GM23338 (cell line): ENCODE measurements at regions not wholly inside any gene's neighbourhood (a gene's known extent, or its start where the extent isn't known, plus 50 kb on each side); places are given as distances from the start of the nearest gene placed in this dataset.

Experiments used
- ATAC-seq: fragments of 200-7000 bp; cut with Tn5 transposase; 3 replicates; pipeline ENCODE4 v1.9.1; 2020
- DNase-seq: peaks from one replicate; pipeline ENCODE4 v3.0.0-alpha.2; 2015; ENCODE audit warnings: low spot score
- H2AFZ ChIP-seq: fragments of 200-600 bp; sonication (generic); 2 replicates; pipeline ENCODE4 v1.8.0; 2016; ENCODE audit warnings: antibody characterized with exemption, mild to moderate bottlenecking, moderate library complexity
- H3F3A ChIP-seq: fragments of 200-600 bp; sonication (generic); replicated peaks from 2 replicates; pipeline ENCODE4 v1.8.0; 2017; ENCODE audit warnings: antibody characterized with exemption, mixed run types, low read depth
- H3K27ac ChIP-seq: fragments of 200-600 bp; sonication (generic); 2 replicates; pipeline ENCODE4 v1.6.1; 2016; ENCODE audit warnings: low read depth
- H3K27me3 ChIP-seq: fragments of 200-600 bp; sonication (generic); 2 replicates; pipeline ENCODE4 v1.8.0; 2016; ENCODE audit warnings: mild to moderate bottlenecking, mixed run types, moderate library complexity; ENCODE audit not compliant: insufficient read depth
- H3K36me3 ChIP-seq: fragments of 200-600 bp; sonication (generic); 2 replicates; pipeline ENCODE4 v1.8.0; 2016; ENCODE audit warnings: mild to moderate bottlenecking; ENCODE audit not compliant: insufficient read depth
- H3K4me1 ChIP-seq: fragments of 200-600 bp; sonication (generic); 2 replicates; pipeline ENCODE4 v1.8.0; 2016; ENCODE audit warnings: mild to moderate bottlenecking, moderate library complexity; ENCODE audit not compliant: insufficient read depth
- H3K4me2 ChIP-seq: fragments of 200-600 bp; sonication (generic); 2 replicates; pipeline ENCODE4 v1.7.1; 2017; ENCODE audit warnings: mixed run types
- H3K4me3 ChIP-seq: fragments of 200-600 bp; sonication (generic); 2 replicates; pipeline ENCODE4 v1.6.1; 2016; ENCODE audit warnings: mixed run types
- H3K79me2 ChIP-seq: fragments of 200-600 bp; sonication (generic); replicated peaks from 2 replicates; pipeline ENCODE4 v1.8.0; 2017; ENCODE audit warnings: mild to moderate bottlenecking; ENCODE audit not compliant: insufficient read depth
- H3K9me2 ChIP-seq: fragments of 200-600 bp; sonication (generic); 2 replicates; pipeline ENCODE4 v1.8.0; 2017; ENCODE audit not compliant: insufficient read depth
- H4K20me1 ChIP-seq: fragments of 200-600 bp; sonication (generic); replicated peaks from 2 replicates; pipeline ENCODE4 v1.8.0; 2017; ENCODE audit warnings: mild to moderate bottlenecking; ENCODE audit not compliant: insufficient read depth
- H3K27ac Mint-ChIP-seq: 2 replicates; pipeline ENCODE4 v1.8.0; 2020; ENCODE audit warnings: inconsistent platforms, mild to moderate bottlenecking, moderate library complexity, mixed read lengths
- H3K27me3 Mint-ChIP-seq: 3 replicates; pipeline ENCODE4 v1.8.0; 2022; ENCODE audit warnings: low read depth, mild to moderate bottlenecking, moderate library complexity, mixed read lengths, inconsistent platforms; ENCODE audit not compliant: insufficient read depth, poor library complexity
- H3K36me3 Mint-ChIP-seq: 3 replicates; pipeline ENCODE4 v1.8.0; 2021; ENCODE audit warnings: low read depth, mild to moderate bottlenecking, inconsistent platforms, moderate library complexity, mixed read lengths
- H3K4me1 Mint-ChIP-seq: 3 replicates; pipeline ENCODE4 v1.8.0; 2020; ENCODE audit warnings: mild to moderate bottlenecking, inconsistent platforms, mixed read lengths
- H3K4me3 Mint-ChIP-seq: 3 replicates; pipeline ENCODE4 v1.8.0; 2021; ENCODE audit warnings: moderate library complexity, mild to moderate bottlenecking, inconsistent platforms, mixed read lengths
- H3K9me3 Mint-ChIP-seq: 3 replicates; pipeline ENCODE4 v1.8.0; 2020; ENCODE audit warnings: moderate library complexity, mild to moderate bottlenecking, inconsistent platforms, mixed read lengths
- CREB1 ChIP-seq: fragments of 250-450 bp; sonication (Bioruptor Pico); IDR thresholded peaks from 2 replicates; pipeline ENCODE4 v1.5.0; 2020; ENCODE audit warnings: low read depth, mild to moderate bottlenecking, moderate library complexity
- EZH2 ChIP-seq: fragments of 200-600 bp; sonication (generic); IDR thresholded peaks from one replicate; pipeline ENCODE4 v1.8.0; 2017; ENCODE audit warnings: antibody characterized with exemption, mild to moderate bottlenecking, low read depth; ENCODE audit not compliant: unreplicated experiment
- EZH2phosphoT487 ChIP-seq: fragments of 200-600 bp; sonication (generic); IDR thresholded peaks from one replicate; pipeline ENCODE4 v1.8.1; 2018; ENCODE audit warnings: antibody characterized with exemption; ENCODE audit not compliant: unreplicated experiment
- JUNB ChIP-seq: IDR thresholded peaks from one replicate; pipeline ENCODE4 v1.6.1; 2016; ENCODE audit warnings: antibody characterized with exemption; ENCODE audit not compliant: unreplicated experiment
- NANOG ChIP-seq: IDR thresholded peaks from 2 replicates; pipeline ENCODE4 v1.6.1; 2016; ENCODE audit warnings: antibody characterized with exemption, borderline replicate concordance
- POLR2AphosphoS5 ChIP-seq: IDR thresholded peaks from 2 replicates; pipeline ENCODE4 v1.6.1; 2016; ENCODE audit warnings: antibody characterized with exemption, low read depth
- STAT1 ChIP-seq: IDR thresholded peaks from one replicate; pipeline ENCODE4 v1.6.1; 2016; ENCODE audit warnings: antibody characterized with exemption; ENCODE audit not compliant: unreplicated experiment
- ZNF114 ChIP-seq: fragments of 250-450 bp; sonication (Bioruptor Pico); IDR thresholded peaks from 2 replicates; pipeline ENCODE4 v1.5.0; 2020; ENCODE audit warnings: mild to moderate bottlenecking, moderate library complexity
- ZNF331 ChIP-seq: fragments of 250-450 bp; sonication (Bioruptor Pico); IDR thresholded peaks from 2 replicates; pipeline ENCODE4 v1.5.0; 2020; ENCODE audit warnings: low read depth, mild to moderate bottlenecking, moderate library complexity
- TF ChIP-seq, protein P1 (sequence below): IDR thresholded peaks from one replicate; pipeline ENCODE4 v1.6.1; 2018; ENCODE audit warnings: antibody characterized with exemption; ENCODE audit not compliant: unreplicated experiment
- TF ChIP-seq, protein P2 (sequence below), 2 experiments: fragments of 200-600 bp in 1 of 2; sonication (generic) in 1 of 2; conservative IDR thresholded peaks; 2 replicates each; pipeline versions ENCODE4 v1.5.1 to v1.6.1; 2016 to 2017; ENCODE audit warnings: antibody characterized with exemption in 2 of 2, low read depth in 2 of 2, mild to moderate bottlenecking in 2 of 2, moderate library complexity in 1 of 2
- TF ChIP-seq, protein P3 (sequence below): IDR thresholded peaks from 2 replicates; pipeline ENCODE4 v1.6.1; 2016; ENCODE audit warnings: antibody characterized with exemption

GRCh38 chr18:42326752-42327151 is 371.7 kb downstream of the PIK3C3 start:
- no peak overlapping the region for H3K4me3 Mint-ChIP-seq
- peaks cover 10% of the 10 kb centered on the region; the same call in 2 of the 3 replicates for H3K9me3 Mint-ChIP-seq
- Histone ChIP-seq H3K36me3 (no peaks in the 10 kb centered on the region; the same call in 1 of the 2 replicates), H3K4me2 (no peak overlapping the region), H3K27me3 (no peaks in the 10 kb centered on the region), H3F3A (no peaks in the 10 kb centered on the region), H3K9me2 (peaks cover 16% of the 10 kb centered on the region), H3K4me3 (no peak overlapping the region), H2AFZ (no peak overlapping the region), H3K4me1 (no peaks in the 10 kb centered on the region), H3K27ac (no peak overlapping the region), H4K20me1 (no peaks in the 10 kb centered on the region), H3K79me2 (no peaks in the 10 kb centered on the region)
- no peaks in the 10 kb centered on the region; the same call in 2 of the 3 replicates for H3K4me1 Mint-ChIP-seq
- H3K36me3 Mint-ChIP-seq = peaks cover 10% of the 10 kb centered on the region; the same call in 2 of the 3 replicates
- H3K27ac Mint-ChIP-seq = no peak overlapping the region
- H3K27me3 Mint-ChIP-seq = no peaks in the 10 kb centered on the region
- TF ChIP-seq, protein P1, sequence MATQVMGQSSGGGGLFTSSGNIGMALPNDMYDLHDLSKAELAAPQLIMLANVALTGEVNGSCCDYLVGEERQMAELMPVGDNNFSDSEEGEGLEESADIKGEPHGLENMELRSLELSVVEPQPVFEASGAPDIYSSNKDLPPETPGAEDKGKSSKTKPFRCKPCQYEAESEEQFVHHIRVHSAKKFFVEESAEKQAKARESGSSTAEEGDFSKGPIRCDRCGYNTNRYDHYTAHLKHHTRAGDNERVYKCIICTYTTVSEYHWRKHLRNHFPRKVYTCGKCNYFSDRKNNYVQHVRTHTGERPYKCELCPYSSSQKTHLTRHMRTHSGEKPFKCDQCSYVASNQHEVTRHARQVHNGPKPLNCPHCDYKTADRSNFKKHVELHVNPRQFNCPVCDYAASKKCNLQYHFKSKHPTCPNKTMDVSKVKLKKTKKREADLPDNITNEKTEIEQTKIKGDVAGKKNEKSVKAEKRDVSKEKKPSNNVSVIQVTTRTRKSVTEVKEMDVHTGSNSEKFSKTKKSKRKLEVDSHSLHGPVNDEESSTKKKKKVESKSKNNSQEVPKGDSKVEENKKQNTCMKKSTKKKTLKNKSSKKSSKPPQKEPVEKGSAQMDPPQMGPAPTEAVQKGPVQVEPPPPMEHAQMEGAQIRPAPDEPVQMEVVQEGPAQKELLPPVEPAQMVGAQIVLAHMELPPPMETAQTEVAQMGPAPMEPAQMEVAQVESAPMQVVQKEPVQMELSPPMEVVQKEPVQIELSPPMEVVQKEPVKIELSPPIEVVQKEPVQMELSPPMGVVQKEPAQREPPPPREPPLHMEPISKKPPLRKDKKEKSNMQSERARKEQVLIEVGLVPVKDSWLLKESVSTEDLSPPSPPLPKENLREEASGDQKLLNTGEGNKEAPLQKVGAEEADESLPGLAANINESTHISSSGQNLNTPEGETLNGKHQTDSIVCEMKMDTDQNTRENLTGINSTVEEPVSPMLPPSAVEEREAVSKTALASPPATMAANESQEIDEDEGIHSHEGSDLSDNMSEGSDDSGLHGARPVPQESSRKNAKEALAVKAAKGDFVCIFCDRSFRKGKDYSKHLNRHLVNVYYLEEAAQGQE = no peak
- no peak for TF ChIP-seq CREB1 (CRISPR knock-in tag)
- TF ChIP-seq STAT1 = no peak
- TF ChIP-seq, protein P2, sequence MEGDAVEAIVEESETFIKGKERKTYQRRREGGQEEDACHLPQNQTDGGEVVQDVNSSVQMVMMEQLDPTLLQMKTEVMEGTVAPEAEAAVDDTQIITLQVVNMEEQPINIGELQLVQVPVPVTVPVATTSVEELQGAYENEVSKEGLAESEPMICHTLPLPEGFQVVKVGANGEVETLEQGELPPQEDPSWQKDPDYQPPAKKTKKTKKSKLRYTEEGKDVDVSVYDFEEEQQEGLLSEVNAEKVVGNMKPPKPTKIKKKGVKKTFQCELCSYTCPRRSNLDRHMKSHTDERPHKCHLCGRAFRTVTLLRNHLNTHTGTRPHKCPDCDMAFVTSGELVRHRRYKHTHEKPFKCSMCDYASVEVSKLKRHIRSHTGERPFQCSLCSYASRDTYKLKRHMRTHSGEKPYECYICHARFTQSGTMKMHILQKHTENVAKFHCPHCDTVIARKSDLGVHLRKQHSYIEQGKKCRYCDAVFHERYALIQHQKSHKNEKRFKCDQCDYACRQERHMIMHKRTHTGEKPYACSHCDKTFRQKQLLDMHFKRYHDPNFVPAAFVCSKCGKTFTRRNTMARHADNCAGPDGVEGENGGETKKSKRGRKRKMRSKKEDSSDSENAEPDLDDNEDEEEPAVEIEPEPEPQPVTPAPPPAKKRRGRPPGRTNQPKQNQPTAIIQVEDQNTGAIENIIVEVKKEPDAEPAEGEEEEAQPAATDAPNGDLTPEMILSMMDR (conservative IDR thresholded peaks at IDR 0.05; ENCODE audit: low read depth in 2 of 2) = no peak
- TF ChIP-seq JUNB = no peak
- TF ChIP-seq ZNF331 (CRISPR knock-in tag) = no peak
- TF ChIP-seq, protein P3, sequence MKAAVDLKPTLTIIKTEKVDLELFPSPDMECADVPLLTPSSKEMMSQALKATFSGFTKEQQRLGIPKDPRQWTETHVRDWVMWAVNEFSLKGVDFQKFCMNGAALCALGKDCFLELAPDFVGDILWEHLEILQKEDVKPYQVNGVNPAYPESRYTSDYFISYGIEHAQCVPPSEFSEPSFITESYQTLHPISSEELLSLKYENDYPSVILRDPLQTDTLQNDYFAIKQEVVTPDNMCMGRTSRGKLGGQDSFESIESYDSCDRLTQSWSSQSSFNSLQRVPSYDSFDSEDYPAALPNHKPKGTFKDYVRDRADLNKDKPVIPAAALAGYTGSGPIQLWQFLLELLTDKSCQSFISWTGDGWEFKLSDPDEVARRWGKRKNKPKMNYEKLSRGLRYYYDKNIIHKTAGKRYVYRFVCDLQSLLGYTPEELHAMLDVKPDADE = no peak
- no peak for TF ChIP-seq POLR2AphosphoS5
- TF ChIP-seq ZNF114 (CRISPR knock-in tag) = no peak
- TF ChIP-seq NANOG = no peak
- DNase-seq (no peak), ATAC-seq (no peak)

DNA sequence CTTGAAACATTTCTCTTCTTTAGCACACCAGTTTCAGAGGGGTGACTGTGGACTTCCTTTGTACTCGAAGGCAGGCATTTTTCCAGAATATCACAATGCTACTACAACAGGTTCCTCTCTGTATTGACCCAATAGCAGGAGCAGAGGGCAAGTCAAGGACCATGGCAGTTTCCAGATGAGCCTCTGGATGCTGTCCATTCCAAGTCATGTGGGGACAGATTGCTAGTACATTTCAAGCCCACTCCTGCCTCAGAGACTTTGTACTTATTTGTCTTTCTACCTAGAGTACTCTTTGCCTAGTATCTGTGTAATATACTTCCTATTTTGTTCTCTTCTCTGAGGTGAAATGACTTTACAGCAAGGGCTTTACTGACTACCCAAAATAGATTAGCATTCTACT is 373.9 kb downstream of the PIK3C3 start:
- H2AFZ ChIP-seq = no peak overlapping the region; the same call in 1 of the 2 replicates
- no peaks in the 10 kb centered on the region for H3F3A ChIP-seq
- H3K27ac ChIP-seq = no peak overlapping the region
- no peak overlapping the region for H3K4me3 ChIP-seq
- peaks cover 10% of the 10 kb centered on the region; the same call in 2 of the 3 replicates for H3K36me3 Mint-ChIP-seq
- no peak overlapping the region for H3K4me2 ChIP-seq
- no peaks in the 10 kb centered on the region; the same call in 1 of the 2 replicates for H3K36me3 ChIP-seq
- no peak overlapping the region for H3K27ac Mint-ChIP-seq
- H3K9me3 Mint-ChIP-seq = peaks cover 10% of the 10 kb centered on the region; the same call in 2 of the 3 replicates
- H3K4me3 Mint-ChIP-seq = no peak overlapping the region
- peaks cover 14% of the 10 kb centered on the region for H3K9me2 ChIP-seq
- H4K20me1 ChIP-seq = no peaks in the 10 kb centered on the region
- no peaks in the 10 kb centered on the region for H3K27me3 ChIP-seq
- DNase-seq = no peak
- H3K79me2 ChIP-seq = no peaks in the 10 kb centered on the region
- no peak for ATAC-seq
- H3K27me3 Mint-ChIP-seq = no peaks in the 10 kb centered on the region
- H3K4me1 Mint-ChIP-seq = peaks cover 6% of the 10 kb centered on the region; the same call in 2 of the 3 replicates
- H3K4me1 ChIP-seq = no peaks in the 10 kb centered on the region
- TF ChIP-seq, protein P2 (conservative IDR thresholded peaks at IDR 0.05; ENCODE audit: low read depth in 2 of 2) = no peak
- TF ChIP-seq EZH2 (no peak), EZH2phosphoT487 (no peak), CREB1 (CRISPR knock-in tag) (no peak), ZNF331 (CRISPR knock-in tag) (no peak), JUNB (no peak), ZNF114 (CRISPR knock-in tag) (no peak)
- TF ChIP-seq, protein P3 = no peak
